MCF 10A (cell line): ENCODE measurements at regions not wholly inside any gene's neighbourhood (a gene's known extent, or its start where the extent isn't known, plus 50 kb on each side); places are given as distances from the start of the nearest gene placed in this dataset.

Experiments used
- BruUV-seq: library from RNA; stranded (reverse); fragments of 400-500 nt; replicated peaks from 2 replicates; lab custom pipeline; 2021; lab: Mats Ljungman, UMichigan
- CTCF ChIA-PET: fragments of 300-600 bp; sonication (Branson Sonifier 250); formaldehyde crosslinking; extraction: SDS; loops from one replicate; lab custom pipeline; 2021; ENCODE audit warnings: antibody characterized with exemption, inconsistent platforms; lab: Yijun Ruan, JAX
- POLR2A ChIA-PET: fragments of 300-600, 350-650 bp; sonication (Branson Sonifier 250); formaldehyde crosslinking; extraction: SDS; loops from one replicate; lab custom pipeline; 2020; ENCODE audit warnings: antibody characterized with exemption, inconsistent platforms; lab: Yijun Ruan, JAX
- DNase-seq: peaks from one replicate; pipeline ENCODE4 v3.0.0-alpha.2; 2018; ENCODE audit not compliant: unreplicated experiment
- H3K27ac Mint-ChIP-seq: one replicate; pipeline ENCODE4 v1.8.0; 2022; ENCODE audit warnings: mild to moderate bottlenecking, low read depth, mixed read lengths; ENCODE audit not compliant: unreplicated experiment
- H3K27me3 Mint-ChIP-seq: one replicate; pipeline ENCODE4 v1.8.0; 2022; ENCODE audit warnings: mixed read lengths; ENCODE audit not compliant: insufficient read depth, unreplicated experiment
- H3K36me3 Mint-ChIP-seq: one replicate; pipeline ENCODE4 v1.8.0; 2022; ENCODE audit warnings: mild to moderate bottlenecking, moderate library complexity, mixed read lengths; ENCODE audit not compliant: insufficient read depth, unreplicated experiment
- H3K4me1 Mint-ChIP-seq: one replicate; pipeline ENCODE4 v1.8.0; 2022; ENCODE audit warnings: mixed read lengths; ENCODE audit not compliant: insufficient read depth, unreplicated experiment
- H3K4me3 Mint-ChIP-seq: one replicate; pipeline ENCODE4 v1.8.0; 2022; ENCODE audit warnings: mild to moderate bottlenecking, moderate library complexity, mixed read lengths; ENCODE audit not compliant: unreplicated experiment
- H3K9me3 Mint-ChIP-seq: one replicate; pipeline ENCODE4 v1.8.0; 2022; ENCODE audit warnings: mixed read lengths; ENCODE audit not compliant: unreplicated experiment
- CTCF ChIP-seq: fragments of 200-600 bp; IDR thresholded peaks from one replicate; pipeline ENCODE4 v1.8.0; 2022; ENCODE audit warnings: antibody characterized with exemption, mild to moderate bottlenecking; ENCODE audit not compliant: unreplicated experiment
- intact Hi-C: fragments of 100-400 bp; cut with micrococcal nuclease; formaldehyde crosslinking; loops from 2 replicates; pipeline ENCODE4 v1.14.1; 2022

- POLR2A ChIA-PET: no interaction called here
- DNase-seq: no peak
These were observed 79.7 kb upstream of the ACKR3 start for GRCh38 chr2:236489895-236490404.

GRCh38 chr2:236496340-236496739, 73.3 kb upstream of the ACKR3 start:
- ChIA-PET POLR2A (no interaction called here), CTCF (interaction anchor here (0.6 to 0.8 kb wide), 2 partner anchors 143 to 660 kb away, joined by 3 read pairs; no protein-coding TSS in a partner anchor)
- no peak for DNase-seq
- Mint-ChIP-seq H3K27ac (no peak overlapping the region), H3K36me3 (no peaks in the 10 kb centered on the region), H3K27me3 (no peaks in the 10 kb centered on the region), H3K9me3 (no peaks in the 10 kb centered on the region), H3K4me1 (no peaks in the 10 kb centered on the region), H3K4me3 (no peak overlapping the region)
- BruUV-seq: no TSS peak
- intact Hi-C loops: no loop called here
- TF ChIP-seq CTCF: no peak

More at GRCh38 chr2:236489895-236490404, 79.7 kb upstream of the ACKR3 start:
- CTCF ChIA-PET: interaction anchor here (0.6 kb wide), 1 partner anchor 986 kb away, joined by 3 read pairs; no protein-coding TSS in a partner anchor
- intact Hi-C loops: no loop called here
- Mint-ChIP-seq H3K27me3 (peaks cover 23% of the 10 kb centered on the region), H3K4me1 (no peaks in the 10 kb centered on the region), H3K9me3 (no peaks in the 10 kb centered on the region), H3K4me3 (no peak overlapping the region), H3K27ac (no peak overlapping the region), H3K36me3 (no peaks in the 10 kb centered on the region)
- BruUV-seq: no TSS peak
- no peak for TF ChIP-seq CTCF

DNA sequence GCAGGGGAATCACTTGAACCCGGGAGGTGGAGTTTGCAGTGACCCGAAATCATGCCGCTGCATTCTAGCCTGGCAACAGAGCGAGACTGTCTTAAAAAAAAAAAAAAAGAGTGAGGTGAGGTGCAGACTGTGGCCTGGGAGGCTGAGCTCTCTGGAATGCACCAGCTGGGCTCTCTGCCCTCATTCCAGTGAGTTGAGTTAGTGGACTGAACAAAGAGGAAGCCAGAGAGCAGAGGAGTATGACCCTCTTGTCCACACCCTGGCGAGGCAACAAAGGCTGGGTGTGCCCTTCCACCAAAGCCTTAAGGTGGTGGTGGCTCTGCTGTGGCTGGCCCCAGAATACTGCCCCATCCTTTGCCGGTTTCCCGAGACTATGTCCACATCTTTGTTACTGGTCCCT, 71.3 kb upstream of the ACKR3 start:
- intact Hi-C loops: no loop called here
- H3K4me1 Mint-ChIP-seq: no peaks in the 10 kb centered on the region
- no peak for DNase-seq
- H3K27me3 Mint-ChIP-seq: no peaks in the 10 kb centered on the region
- H3K27ac Mint-ChIP-seq: no peak overlapping the region
- TF ChIP-seq CTCF: no peak
- CTCF ChIA-PET: interaction anchor here (0.6 to 2.3 kb wide), 2 partner anchors 15 to 1037 kb away, joined by 8 to 10 read pairs; no protein-coding TSS in a partner anchor
- no peak overlapping the region for H3K4me3 Mint-ChIP-seq
- POLR2A ChIA-PET: no interaction called here
- H3K36me3 Mint-ChIP-seq: no peaks in the 10 kb centered on the region
- no TSS peak for BruUV-seq
- no peaks in the 10 kb centered on the region for H3K9me3 Mint-ChIP-seq

DNA sequence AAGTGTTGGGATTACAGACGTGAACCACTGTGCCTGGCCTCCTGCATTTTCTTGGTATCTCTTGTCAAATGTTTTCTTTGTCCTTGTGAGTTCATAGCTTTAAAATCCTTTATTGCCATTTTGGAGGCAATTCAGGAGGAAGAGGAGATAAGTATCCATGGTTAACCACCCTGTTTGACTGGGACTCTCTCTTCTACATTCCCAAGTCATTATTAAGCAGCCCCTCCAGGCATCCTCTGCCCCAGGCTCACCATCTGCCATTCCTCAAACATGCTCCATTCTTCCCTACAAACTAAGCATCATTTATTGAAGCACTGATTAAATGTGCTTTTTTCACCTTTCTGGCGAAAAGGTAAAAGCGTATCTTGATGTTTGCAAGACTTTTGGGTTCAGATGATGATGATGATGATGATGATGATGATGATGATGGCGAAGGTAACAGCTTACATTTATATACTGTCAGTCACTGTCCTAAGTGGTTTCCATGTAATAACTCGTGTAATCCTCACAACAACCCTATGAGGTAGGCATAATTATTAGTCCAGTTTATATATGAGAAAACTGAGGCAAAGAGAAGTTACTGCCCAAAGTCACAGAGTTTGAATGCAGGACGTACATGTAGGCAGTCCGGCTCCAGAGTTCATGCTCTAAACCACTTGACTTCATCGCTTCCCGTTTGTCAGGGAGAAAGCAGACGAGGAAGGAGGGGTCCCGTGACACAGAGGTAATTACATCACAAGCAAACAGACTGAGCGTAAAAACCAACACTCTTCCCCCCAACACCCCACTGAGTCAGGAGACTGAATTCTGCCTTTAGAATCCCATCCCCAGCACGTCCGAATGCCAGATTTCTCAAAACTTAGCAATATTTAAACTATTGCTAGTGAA, 69.7 kb upstream of the ACKR3 start:
- Mint-ChIP-seq H3K27me3 (peaks cover 13% of the 10 kb centered on the region), H3K4me1 (no peaks in the 10 kb centered on the region), H3K9me3 (no peaks in the 10 kb centered on the region), H3K36me3 (no peaks in the 10 kb centered on the region), H3K4me3 (no peak overlapping the region), H3K27ac (no peak overlapping the region)
- DNase-seq: no peak
- intact Hi-C loops: no loop called here
- TF ChIP-seq CTCF: no peak
- ChIA-PET CTCF (no interaction called here), POLR2A (no interaction called here)
- no TSS peak for BruUV-seq
